ENCODE measurements at regions not wholly inside any gene's neighbourhood (a gene's known extent, or its start where the extent isn't known, plus 50 kb on each side); places are given as distances from the start of the nearest gene placed in this dataset.

DNA sequence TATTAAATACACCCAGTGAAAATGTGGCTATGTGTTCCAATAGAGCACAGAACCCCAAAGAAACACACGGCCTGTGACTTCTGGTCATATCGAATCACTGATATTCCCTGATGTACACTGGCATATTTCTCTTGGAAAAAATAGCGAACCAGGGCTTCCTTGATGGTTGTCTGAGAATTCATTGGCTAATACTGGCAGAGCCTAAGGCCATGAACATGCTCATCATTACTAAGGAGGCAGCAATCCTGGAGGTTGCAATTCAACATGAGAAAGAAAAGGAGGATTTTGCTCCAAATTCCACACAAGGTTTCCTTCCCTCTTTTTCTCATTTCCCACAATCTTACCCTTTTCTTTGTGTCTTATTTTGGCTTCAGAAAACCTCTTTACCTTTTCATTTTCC, 212.9 kb upstream of the HMGA2 start:
- no peaks in the 10 kb centered on the region for H3K27me3 ChIP-seq (replicated peaks)
- H3K4me3 ChIP-seq, result no peak overlapping the region
- DNase-seq (ENCODE audit: low read depth in 1 of 2, low spot score in 2 of 2), result no peak
- H3K27ac ChIP-seq, result no peak overlapping the region
- H3K9me3 ChIP-seq (replicated peaks), result no peaks in the 10 kb centered on the region
- peaks cover 72% of the 10 kb centered on the region for H3K4me1 ChIP-seq (replicated peaks)
- H3K36me3 ChIP-seq, result 0 out of 2 replicates have a peak, but pooled peaks cover 8% of the 10 kb centered on the region

GRCh38 chr12:65612440-65612839, 211.8 kb upstream of the HMGA2 start:
- no peak for DNase-seq (ENCODE audit: low read depth in 1 of 2, low spot score in 2 of 2)
- Histone ChIP-seq H3K4me1 (replicated peaks) (peaks cover 71% of the 10 kb centered on the region), H3K36me3 (0 out of 2 replicates have a peak, but pooled peaks cover 1% of the 10 kb centered on the region), H3K27ac (no peak overlapping the region), H3K27me3 (replicated peaks) (no peaks in the 10 kb centered on the region), H3K4me3 (no peak overlapping the region), H3K9me3 (replicated peaks) (no peaks in the 10 kb centered on the region)

DNA sequence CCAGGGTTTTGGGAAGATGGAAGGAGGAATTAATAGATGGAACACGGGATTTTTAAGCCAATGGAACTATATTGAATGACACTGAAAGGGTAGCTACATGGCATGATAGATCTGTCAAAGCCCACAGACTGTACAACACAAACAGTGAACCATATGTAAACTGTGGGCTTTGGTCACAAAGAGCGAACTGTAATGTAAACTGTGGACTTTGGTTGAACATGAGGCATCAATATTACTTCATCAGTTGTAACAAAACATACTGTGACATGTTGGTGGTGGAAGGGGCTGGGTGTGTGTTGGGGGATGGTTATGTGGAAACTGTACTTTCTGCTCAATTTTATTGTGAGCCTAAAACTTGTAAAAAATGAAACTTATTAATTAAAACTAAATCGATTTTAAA, 210.6 kb upstream of the HMGA2 start:
- H3K36me3 ChIP-seq, result no peaks in the 10 kb centered on the region
- no peak overlapping the region for H3K27ac ChIP-seq
- no peaks in the 10 kb centered on the region for H3K27me3 ChIP-seq (replicated peaks)
- H3K4me1 ChIP-seq (replicated peaks), result peaks cover 59% of the 10 kb centered on the region
- DNase-seq (ENCODE audit: low read depth in 1 of 2, low spot score in 2 of 2), result no peak
- no peaks in the 10 kb centered on the region for H3K9me3 ChIP-seq (replicated peaks)
- H3K4me3 ChIP-seq, result no peak overlapping the region

GRCh38 chr12:65614259-65614889, 209.9 kb upstream of the HMGA2 start:
- Histone ChIP-seq H3K4me1 (replicated peaks) (peaks cover 52% of the 10 kb centered on the region), H3K27me3 (replicated peaks) (no peaks in the 10 kb centered on the region)
- DNase-seq (ENCODE audit: low read depth in 1 of 2, low spot score in 2 of 2), result no peak

GRCh38 chr12:65615118-65615517, 209.2 kb upstream of the HMGA2 start:
- H3K9me3 ChIP-seq (replicated peaks), result no peaks in the 10 kb centered on the region
- H3K4me1 ChIP-seq (replicated peaks), result peaks cover 52% of the 10 kb centered on the region
- H3K27ac ChIP-seq, result peak overlapping the region; percentile 62
- no peak overlapping the region for H3K4me3 ChIP-seq
- DNase-seq (ENCODE audit: low read depth in 1 of 2, low spot score in 2 of 2), result no peak
- no peaks in the 10 kb centered on the region for H3K27me3 ChIP-seq (replicated peaks)
- no peaks in the 10 kb centered on the region for H3K36me3 ChIP-seq

More at GRCh38 chr12:65614259-65614889, 209.9 kb upstream of the HMGA2 start:
- no peaks in the 10 kb centered on the region for H3K9me3 ChIP-seq (replicated peaks)
- H3K4me3 ChIP-seq, result no peak overlapping the region
- H3K36me3 ChIP-seq, result no peaks in the 10 kb centered on the region
- H3K27ac ChIP-seq, result peak overlapping the region; percentile 62

- Histone ChIP-seq H3K4me3 (no peak overlapping the region), H3K27ac (peak overlapping the region; percentile 62), H3K9me3 (replicated peaks) (no peaks in the 10 kb centered on the region), H3K4me1 (replicated peaks) (peaks cover 54% of the 10 kb centered on the region), H3K36me3 (no peaks in the 10 kb centered on the region), H3K27me3 (replicated peaks) (no peaks in the 10 kb centered on the region)
- DNase-seq (ENCODE audit: low read depth in 1 of 2, low spot score in 2 of 2), result no peak
These were observed 208.3 kb upstream of the HMGA2 start for GRCh38 chr12:65616022-65616421.

- no peaks in the 10 kb centered on the region for H3K9me3 ChIP-seq (replicated peaks)
- H3K4me1 ChIP-seq (replicated peaks), result peaks cover 36% of the 10 kb centered on the region
- no peaks in the 10 kb centered on the region for H3K27me3 ChIP-seq (replicated peaks)
- no peak overlapping the region for H3K4me3 ChIP-seq
- no peak for DNase-seq (ENCODE audit: low read depth in 1 of 2, low spot score in 2 of 2)
- no peak overlapping the region for H3K27ac ChIP-seq
- no peaks in the 10 kb centered on the region for H3K36me3 ChIP-seq
These were observed 205.7 kb upstream of the HMGA2 start for GRCh38 chr12:65618588-65618987.

GRCh38 chr12:65619018-65619417, 205.3 kb upstream of the HMGA2 start:
- DNase-seq (ENCODE audit: low read depth in 1 of 2, low spot score in 2 of 2), result no peak
- no peaks in the 10 kb centered on the region for H3K9me3 ChIP-seq (replicated peaks)
- H3K27ac ChIP-seq, result no peak overlapping the region
- H3K4me3 ChIP-seq, result no peak overlapping the region
- no peaks in the 10 kb centered on the region for H3K36me3 ChIP-seq
- no peaks in the 10 kb centered on the region for H3K27me3 ChIP-seq (replicated peaks)
- H3K4me1 ChIP-seq (replicated peaks), result peaks cover 34% of the 10 kb centered on the region

DNA sequence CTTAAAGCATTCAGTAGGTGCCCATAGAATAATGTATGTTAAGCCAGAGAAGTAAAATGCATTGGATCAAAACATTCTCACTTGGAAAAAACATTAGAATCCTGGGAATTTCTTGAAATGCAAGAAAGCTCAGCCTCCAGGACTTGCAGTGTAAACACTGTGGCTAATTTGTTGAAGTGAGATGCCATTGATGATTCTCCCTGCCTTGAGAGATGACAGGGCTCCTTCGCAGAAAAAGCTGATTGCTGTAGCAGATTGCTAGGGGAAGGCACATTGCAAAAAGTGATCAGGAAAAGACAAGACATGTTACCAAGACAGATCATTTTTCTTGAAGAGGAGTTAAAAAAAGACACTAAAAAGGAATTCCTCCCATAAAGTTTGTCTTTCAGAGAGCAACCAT, 204.2 kb upstream of the HMGA2 start:
- no peak overlapping the region for H3K27ac ChIP-seq
- no peak for DNase-seq (ENCODE audit: low read depth in 1 of 2, low spot score in 2 of 2)

GRCh38 chr12:65622056-65622455, 202.2 kb upstream of the HMGA2 start:
- no peak for DNase-seq (ENCODE audit: low read depth in 1 of 2, low spot score in 2 of 2)
- Histone ChIP-seq H3K4me1 (replicated peaks) (peaks cover 7% of the 10 kb centered on the region), H3K9me3 (replicated peaks) (no peaks in the 10 kb centered on the region), H3K27ac (no peak overlapping the region), H3K36me3 (no peaks in the 10 kb centered on the region), H3K27me3 (replicated peaks) (no peaks in the 10 kb centered on the region), H3K4me3 (no peak overlapping the region)

More for the DNA sequence above, 204.2 kb upstream of the HMGA2 start:
- Histone ChIP-seq H3K4me1 (replicated peaks) (peaks cover 24% of the 10 kb centered on the region), H3K27me3 (replicated peaks) (no peaks in the 10 kb centered on the region), H3K36me3 (no peaks in the 10 kb centered on the region), H3K4me3 (no peak overlapping the region), H3K9me3 (replicated peaks) (no peaks in the 10 kb centered on the region)

GRCh38 chr12:65623507-65623906, 200.8 kb upstream of the HMGA2 start:
- no peak overlapping the region for H3K27ac ChIP-seq

GRCh38 chr12:65624554-65625086, 199.7 kb upstream of the HMGA2 start:
- H3K4me1 ChIP-seq (replicated peaks), result peaks cover 7% of the 10 kb centered on the region
- no peaks in the 10 kb centered on the region for H3K27me3 ChIP-seq (replicated peaks)
- no peak overlapping the region for H3K27ac ChIP-seq
- no peaks in the 10 kb centered on the region for H3K36me3 ChIP-seq
- no peaks in the 10 kb centered on the region for H3K9me3 ChIP-seq (replicated peaks)
- DNase-seq (ENCODE audit: low read depth in 1 of 2, low spot score in 2 of 2), result no peak
- H3K4me3 ChIP-seq, result no peak overlapping the region

More at GRCh38 chr12:65623507-65623906, 200.8 kb upstream of the HMGA2 start:
- Histone ChIP-seq H3K9me3 (replicated peaks) (no peaks in the 10 kb centered on the region), H3K36me3 (no peaks in the 10 kb centered on the region), H3K4me1 (replicated peaks) (peaks cover 7% of the 10 kb centered on the region), H3K4me3 (no peak overlapping the region), H3K27me3 (replicated peaks) (no peaks in the 10 kb centered on the region)
- DNase-seq (ENCODE audit: low read depth in 1 of 2, low spot score in 2 of 2), result no peak

DNA sequence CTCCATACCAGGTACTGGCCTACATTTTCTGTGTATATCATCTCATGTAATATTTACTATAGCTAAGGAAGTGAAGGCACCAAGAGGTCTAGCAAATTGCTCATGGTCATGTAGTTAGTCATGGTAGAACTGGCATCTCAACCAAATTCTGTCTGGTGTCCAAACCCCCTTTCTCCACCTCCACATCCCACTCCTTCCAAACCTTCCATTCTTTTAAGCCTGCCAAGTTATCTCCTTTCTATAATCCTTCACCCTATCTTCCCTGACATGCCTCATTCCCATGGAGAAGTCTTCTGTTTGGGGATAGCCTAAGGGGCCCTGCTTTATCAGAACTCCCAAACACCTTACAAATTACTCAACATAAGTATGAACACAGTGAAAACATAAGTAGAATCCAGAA, 196.2 kb upstream of the HMGA2 start:
- peaks cover 23% of the 10 kb centered on the region for H3K4me1 ChIP-seq (replicated peaks)
- no peaks in the 10 kb centered on the region for H3K9me3 ChIP-seq (replicated peaks)
- H3K27me3 ChIP-seq (replicated peaks), result no peaks in the 10 kb centered on the region
- no peak for DNase-seq (ENCODE audit: low read depth in 1 of 2, low spot score in 2 of 2)
- H3K36me3 ChIP-seq, result no peaks in the 10 kb centered on the region
- H3K4me3 ChIP-seq, result no peak overlapping the region
- H3K27ac ChIP-seq, result no peak overlapping the region

DNA sequence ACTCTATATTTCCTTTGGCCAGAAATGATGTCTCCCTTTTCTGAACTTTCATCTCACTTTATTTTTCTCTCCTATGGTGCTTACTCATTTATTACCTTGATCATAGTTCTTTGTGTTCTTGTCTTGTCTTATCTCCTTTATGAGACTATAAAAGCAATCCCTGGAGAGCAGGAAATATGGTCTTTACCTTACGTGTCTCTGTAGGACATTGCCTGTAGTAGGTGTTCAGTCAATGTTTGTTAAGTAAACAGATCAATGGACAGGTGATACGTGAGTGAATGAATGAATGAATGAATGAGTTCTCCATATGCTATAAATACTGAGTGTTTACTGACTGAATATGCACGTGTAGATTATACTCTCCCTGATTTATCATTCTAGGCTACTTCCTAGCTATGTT, 193.7 kb upstream of the HMGA2 start:
- Histone ChIP-seq H3K4me1 (replicated peaks) (peaks cover 38% of the 10 kb centered on the region), H3K4me3 (no peak overlapping the region), H3K27me3 (replicated peaks) (no peaks in the 10 kb centered on the region), H3K27ac (peak overlapping the region; percentile 87), H3K9me3 (replicated peaks) (no peaks in the 10 kb centered on the region), H3K36me3 (no peaks in the 10 kb centered on the region)
- DNase-seq (ENCODE audit: low read depth in 1 of 2, low spot score in 2 of 2), result no peak

Measured in SJSA1 (cell line).